ENCODE measurements at regions not wholly inside any gene's neighbourhood (a gene's known extent, or its start where the extent isn't known, plus 50 kb on each side); places are given as distances from the start of the nearest gene placed in this dataset.
"Not testable (repeated sequence)": the region's sequence is repeated elsewhere in the genome, so short reads cannot be mapped to it uniquely, and the experiment has no call there.

DNA sequence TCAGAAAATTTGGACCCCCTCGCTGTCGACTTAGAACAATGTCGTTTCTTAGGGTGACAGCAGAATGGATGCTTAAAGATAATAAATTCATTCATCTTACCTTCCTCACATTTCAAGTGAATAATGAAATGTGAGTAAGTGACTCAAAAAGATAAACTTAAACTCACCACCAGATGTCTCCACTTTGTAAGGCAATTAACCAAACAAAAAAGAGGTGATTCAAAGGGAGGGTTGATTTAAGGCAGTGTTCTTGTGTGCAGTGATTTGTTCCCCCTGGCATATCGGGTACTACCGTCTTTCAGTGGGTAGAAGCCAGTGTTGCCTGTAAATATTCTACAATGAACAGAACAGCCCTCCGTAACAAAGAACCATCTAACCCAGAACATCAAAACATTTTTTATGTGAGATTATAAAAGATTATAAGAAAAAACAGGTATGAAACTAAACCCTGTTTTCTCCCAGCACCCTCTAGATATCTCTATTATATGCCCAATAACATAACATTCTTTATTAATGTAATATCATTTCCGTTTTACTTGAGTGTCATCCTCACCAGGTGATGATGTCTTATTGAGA is 589.7 kb downstream of the CBLN4 start:
- 17% methylated on average over 7 of the region's 7 CpGs for WGBS (ENCODE audit: insufficient coverage, insufficient replicate concordance, low lambda C conversion rate, missing lambda C conversion rate)
- in situ Hi-C loops (cut with MboI) = no loop called here
- no peak for FAIRE-seq

GRCh38 chr20:55412508-55412907 is 592.8 kb downstream of the CBLN4 start:
- H3K9ac ChIP-seq (ENCODE audit: control insufficient read depth, insufficient read depth, low read length); BruUV-seq (replicated peaks); H3K9me3 ChIP-seq (replicated peaks; ENCODE audit: control insufficient read depth, insufficient read depth, low read length); DNase-seq (ENCODE audit: low read depth, low spot score); RAD21 ChIA-PET (ENCODE audit: unreplicated experiment); FAIRE-seq; CTCF ChIA-PET; H3K4me1 ChIP-seq (ENCODE audit: control insufficient read depth, insufficient read depth, low read length); H3K36me3 ChIP-seq (ENCODE audit: control insufficient read depth in 2 of 2, insufficient read depth in 2 of 2, low read length in 1 of 2); H2AFZ ChIP-seq (ENCODE audit: control insufficient read depth, low read depth, low read length); H3K27me3 ChIP-seq (replicated peaks in 1 of 2; ENCODE audit: control insufficient read depth in 2 of 2, insufficient read depth in 2 of 2, low read length in 1 of 2); SMC1A ChIA-PET (ENCODE audit: uncharacterized antibody, unreplicated experiment); H3K4me2 ChIP-seq (ENCODE audit: control insufficient read depth, insufficient read depth); H4K20me1 ChIP-seq (ENCODE audit: control insufficient read depth, insufficient read depth); H3K27ac ChIP-seq (ENCODE audit: control insufficient read depth, insufficient read depth); intact Hi-C loops (cut with micrococcal nuclease; ENCODE audit: unreplicated experiment); in situ Hi-C loops (cut with MboI); POLR2A ChIA-PET; H3K79me2 ChIP-seq (ENCODE audit: control insufficient read depth, insufficient read depth, low read length); ATAC-seq; H3K4me3 ChIP-seq: not testable (repeated sequence)
- WGBS (ENCODE audit: insufficient coverage, insufficient replicate concordance, low lambda C conversion rate, missing lambda C conversion rate) = 0% methylated on average over 1 of the region's 1 CpG

More for the DNA sequence above, 589.7 kb downstream of the CBLN4 start:
- Histone ChIP-seq H4K20me1 (ENCODE audit: control insufficient read depth, insufficient read depth) (no peaks in the 10 kb centered on the region), H3K4me3 (no peak overlapping the region), H3K36me3 (ENCODE audit: control insufficient read depth in 2 of 2, insufficient read depth in 2 of 2, low read length in 1 of 2) (no peaks in the 10 kb centered on the region), H3K79me2 (ENCODE audit: control insufficient read depth, insufficient read depth, low read length) (no peaks in the 10 kb centered on the region), H2AFZ (ENCODE audit: control insufficient read depth, low read depth, low read length) (no peak overlapping the region), H3K27ac (ENCODE audit: control insufficient read depth, insufficient read depth) (no peak overlapping the region), H3K4me2 (ENCODE audit: control insufficient read depth, insufficient read depth) (no peak overlapping the region), H3K9ac (ENCODE audit: control insufficient read depth, insufficient read depth, low read length) (no peak overlapping the region), H3K9me3 (replicated peaks; ENCODE audit: control insufficient read depth, insufficient read depth, low read length) (no peaks in the 10 kb centered on the region), H3K27me3 (replicated peaks in 1 of 2; ENCODE audit: control insufficient read depth in 2 of 2, insufficient read depth in 2 of 2, low read length in 1 of 2) (no peaks in the 10 kb centered on the region), H3K4me1 (ENCODE audit: control insufficient read depth, insufficient read depth, low read length) (no peaks in the 10 kb centered on the region)
- POLR2A ChIA-PET = no interaction called here
- ATAC-seq = no peak
- CTCF ChIA-PET = no interaction called here
- no peak for DNase-seq (ENCODE audit: low read depth, low spot score)
- TF ChIP-seq RAD21 (IDR thresholded peaks at IDR 0.05; ENCODE audit: insufficient read depth, low read depth, low read length) (peak; percentile 12; the same call in 1 of the 2 replicates), RCOR1 (conservative IDR thresholded peaks at IDR 0.05; ENCODE audit: low read depth, low read length) (no peak)
- TF ChIP-seq, protein P1, sequence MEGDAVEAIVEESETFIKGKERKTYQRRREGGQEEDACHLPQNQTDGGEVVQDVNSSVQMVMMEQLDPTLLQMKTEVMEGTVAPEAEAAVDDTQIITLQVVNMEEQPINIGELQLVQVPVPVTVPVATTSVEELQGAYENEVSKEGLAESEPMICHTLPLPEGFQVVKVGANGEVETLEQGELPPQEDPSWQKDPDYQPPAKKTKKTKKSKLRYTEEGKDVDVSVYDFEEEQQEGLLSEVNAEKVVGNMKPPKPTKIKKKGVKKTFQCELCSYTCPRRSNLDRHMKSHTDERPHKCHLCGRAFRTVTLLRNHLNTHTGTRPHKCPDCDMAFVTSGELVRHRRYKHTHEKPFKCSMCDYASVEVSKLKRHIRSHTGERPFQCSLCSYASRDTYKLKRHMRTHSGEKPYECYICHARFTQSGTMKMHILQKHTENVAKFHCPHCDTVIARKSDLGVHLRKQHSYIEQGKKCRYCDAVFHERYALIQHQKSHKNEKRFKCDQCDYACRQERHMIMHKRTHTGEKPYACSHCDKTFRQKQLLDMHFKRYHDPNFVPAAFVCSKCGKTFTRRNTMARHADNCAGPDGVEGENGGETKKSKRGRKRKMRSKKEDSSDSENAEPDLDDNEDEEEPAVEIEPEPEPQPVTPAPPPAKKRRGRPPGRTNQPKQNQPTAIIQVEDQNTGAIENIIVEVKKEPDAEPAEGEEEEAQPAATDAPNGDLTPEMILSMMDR (IDR thresholded peaks at IDR 0.05 in 2 of 3, conservative IDR thresholded peaks at IDR 0.05 in 1 of 3; ENCODE audit: control insufficient read depth in 2 of 3, extremely low read depth in 1 of 3, insufficient read depth in 1 of 3, low read depth in 3 of 3, low read length in 3 of 3) = peak in 1 of 3 experiments; percentile 32; a peak in 1 of 6 replicates
- BruUV-seq (replicated peaks) = no TSS peak
- RAD21 ChIA-PET (ENCODE audit: unreplicated experiment) = no interaction called here
- intact Hi-C loops (cut with micrococcal nuclease; ENCODE audit: unreplicated experiment) = no loop called here
- SMC1A ChIA-PET (ENCODE audit: uncharacterized antibody, unreplicated experiment) = no interaction called here

Measured in GM12878 (cell line).